Panc1 (cell line): ENCODE measurements at regions not wholly inside any gene's neighbourhood (a gene's known extent, or its start where the extent isn't known, plus 50 kb on each side); places are given as distances from the start of the nearest gene placed in this dataset.

Experiments
- ATAC-seq: fragments of 200-7000 bp; cut with Tn5 transposase; 2 replicates; pipeline ENCODE4 v1.9.1; 2020; ENCODE audit warnings: mild to moderate bottlenecking, moderate library complexity
- BruUV-seq: library from RNA; stranded (reverse); fragments of 400-500 nt; replicated peaks from 2 replicates; lab custom pipeline; 2021; lab: Mats Ljungman, UMichigan
- CTCF ChIA-PET: fragments of 300-600 bp; sonication (Branson Sonifier 250); formaldehyde crosslinking; loops from one replicate; lab custom pipeline; 2022; ENCODE audit warnings: antibody characterized with exemption; lab: Charles Lee
- POLR2A ChIA-PET: fragments of 300-600 bp; sonication (Branson Sonifier 250); formaldehyde crosslinking; loops from one replicate; lab custom pipeline; 2022; ENCODE audit warnings: antibody characterized with exemption; lab: Charles Lee
- DNase-seq: peaks from one replicate; pipeline ENCODE4 v3.0.0-alpha.2; 2010; ENCODE audit warnings: low read depth, low spot score
- H3K27ac ChIP-seq: 2 replicates; pipeline ENCODE4 v1.5.1; 2011; ENCODE audit warnings: mild to moderate bottlenecking, low read length, inconsistent platforms
- H3K27me3 ChIP-seq: fragments of 200-500 bp; sonication (Bioruptor generic); 2 replicates; pipeline ENCODE4 v1.6.0; 2014; ENCODE audit warnings: low read length, inconsistent platforms; ENCODE audit not compliant: control insufficient read depth, insufficient read depth
- H3K36me3 ChIP-seq: fragments of 200-500 bp; sonication (Bioruptor generic); 2 replicates; pipeline ENCODE4 v1.5.1; 2014; ENCODE audit warnings: inconsistent platforms, mild to moderate bottlenecking, low read length, moderate library complexity; ENCODE audit not compliant: control insufficient read depth, insufficient read depth
- H3K4me1 ChIP-seq: 2 replicates; pipeline ENCODE4 v1.5.1; 2011; ENCODE audit warnings: inconsistent platforms, mild to moderate bottlenecking, low read length, moderate library complexity; ENCODE audit not compliant: control insufficient read depth, insufficient read depth
- H3K4me3 ChIP-seq, 2 experiments: 2 replicates each; pipeline ENCODE4 v1.5.1; 2011 to 2012; ENCODE audit warnings: low read depth in 2 of 2, low read length in 2 of 2, mild to moderate bottlenecking in 2 of 2, inconsistent platforms in 1 of 2, moderate library complexity in 1 of 2
- H3K9me3 ChIP-seq: fragments of 200-500 bp; sonication (Bioruptor generic); 2 replicates; pipeline ENCODE4 v1.5.1; 2014; ENCODE audit warnings: low read depth, mild to moderate bottlenecking, inconsistent platforms, low read length, moderate library complexity; ENCODE audit not compliant: control insufficient read depth, insufficient read depth
- CTCF ChIP-seq: fragments of 450-650 bp; IDR thresholded peaks from 2 replicates; pipeline ENCODE4 v1.5.1; 2017; ENCODE audit warnings: mild to moderate bottlenecking
- POLR2AphosphoS5 ChIP-seq: IDR thresholded peaks from 2 replicates; pipeline ENCODE4 v1.6.1; 2012; ENCODE audit warnings: mild to moderate bottlenecking, low read depth, low read length, moderate library complexity
- REST ChIP-seq, 2 experiments: IDR thresholded peaks; 2 replicates each; pipeline ENCODE4 v1.6.1; 2011 to 2012; ENCODE audit warnings: low read depth in 2 of 2, control low read depth in 1 of 2, low read length in 1 of 2, mild to moderate bottlenecking in 1 of 2, moderate library complexity in 1 of 2; ENCODE audit not compliant: insufficient read depth in 1 of 2
- SIN3A ChIP-seq: IDR thresholded peaks from 2 replicates; pipeline ENCODE4 v1.6.1; 2012; ENCODE audit warnings: low read depth, mild to moderate bottlenecking, low read length, moderate library complexity, borderline replicate concordance; ENCODE audit not compliant: insufficient read depth
- TCF7L2 ChIP-seq: IDR thresholded peaks from 2 replicates; pipeline ENCODE4 v1.6.1; 2011; ENCODE audit warnings: mild to moderate bottlenecking, low read depth, low read length, inconsistent platforms
- in situ Hi-C: cut with HindIII; loops from 2 replicates; pipeline ENCODE4 v1.10.0; 2016; ENCODE audit warnings: low sequenced_read_pairs, low pct_unique_long_range_greater_than_20kb
- intact Hi-C: fragments of 100-400 bp; cut with micrococcal nuclease; formaldehyde crosslinking; loops from one replicate; pipeline ENCODE4 v1.10.0; 2022; ENCODE audit not compliant: unreplicated experiment

- Histone ChIP-seq H3K27me3 (no peaks in the 10 kb centered on the region), H3K4me3 (no peak overlapping the region), H3K36me3 (no peaks in the 10 kb centered on the region), H3K9me3 (no peaks in the 10 kb centered on the region), H3K4me1 (no peaks in the 10 kb centered on the region), H3K27ac (no peak overlapping the region)
- TF ChIP-seq CTCF (no peak), POLR2AphosphoS5 (no peak), SIN3A (no peak), TCF7L2 (no peak), REST (IDR thresholded peaks at IDR 0.05; ENCODE audit: insufficient read depth in 1 of 2, low read depth in 2 of 2, low read length in 1 of 2) (no peak)
- no TSS peak for BruUV-seq
- in situ Hi-C loops (no loop called here), intact Hi-C loops (no loop called here)
- ChIA-PET POLR2A (no interaction called here), CTCF (no interaction called here)
- ATAC-seq (no peak), DNase-seq (no peak)
These were observed 815.0 kb downstream of the DTWD2 start for GRCh38 chr5:118173340-118173739.

GRCh38 chr5:118165619-118166018 lies 822.7 kb downstream of the DTWD2 start:
- TF ChIP-seq TCF7L2 (no peak), SIN3A (no peak), POLR2AphosphoS5 (no peak), CTCF (no peak), REST (IDR thresholded peaks at IDR 0.05; ENCODE audit: insufficient read depth in 1 of 2, low read depth in 2 of 2, low read length in 1 of 2) (no peak)
- intact Hi-C loops (no loop called here), in situ Hi-C loops (no loop called here)

More at GRCh38 chr5:118165619-118166018, 822.7 kb downstream of the DTWD2 start:
- no peak overlapping the region for H3K27ac ChIP-seq
- CTCF ChIA-PET, result no interaction called here
- H3K27me3 ChIP-seq, result no peaks in the 10 kb centered on the region
- no TSS peak for BruUV-seq
- no peak for DNase-seq
- ATAC-seq, result no peak
- POLR2A ChIA-PET, result no interaction called here
- H3K4me1 ChIP-seq, result no peaks in the 10 kb centered on the region
- no peaks in the 10 kb centered on the region for H3K36me3 ChIP-seq
- no peak overlapping the region for H3K4me3 ChIP-seq
- H3K9me3 ChIP-seq, result no peaks in the 10 kb centered on the region
